Right cardiac atrium (tissue), 5 donors: ENCODE measurements at regions not wholly inside any gene's neighbourhood (a gene's known extent, or its start where the extent isn't known, plus 50 kb on each side); places are given as distances from the start of the nearest gene placed in this dataset.
A peak's percentile ranks its signal among the peaks of the same experiment; 100 is the strongest.

Source experiments
- ATAC-seq, 2 donors: fragments of 200-7000 bp; cut with Tn5 transposase; one replicate each; pipeline versions ENCODE4 v1.8.0 to v1.9.1; 2020; ENCODE audit warnings: moderate library complexity in 2 of 2, mild to moderate bottlenecking in 1 of 2
- DNase-seq, 3 donors: peaks; one replicate each; pipeline ENCODE4 v3.0.0-alpha.2; 2020
- H3K27ac ChIP-seq: one replicate; pipeline ENCODE4 v1.5.1; 2013; ENCODE audit warnings: mild to moderate bottlenecking, low read length, control low read depth, moderate library complexity
- H3K27me3 ChIP-seq: one replicate; pipeline ENCODE4 v1.6.1; 2013; ENCODE audit not compliant: control insufficient read depth, insufficient read depth
- H3K4me1 ChIP-seq: one replicate; pipeline ENCODE4 v1.6.1; 2013; ENCODE audit warnings: low read length; ENCODE audit not compliant: control insufficient read depth, insufficient read depth
- H3K4me3 ChIP-seq: one replicate; pipeline ENCODE4 v1.5.1; 2013; ENCODE audit warnings: low read length, control low read depth
- H3K9me3 ChIP-seq: one replicate; pipeline ENCODE4 v1.6.1; 2013; ENCODE audit warnings: low read length; ENCODE audit not compliant: control insufficient read depth
- WGBS: extraction: QIAGEN DNeasy Blood & Tissue Kit; methylation state at CpG from one replicate; pipeline ENCODE4 v1.1.7; 2013; 5-methylcytosine and 5-hydroxymethylcytosine counted together
- intact Hi-C, 4 donors: fragments of 100-400 bp; cut with DNase I; formaldehyde crosslinking; loops; one replicate each; pipeline versions ENCODE4 v1.11.0 to v1.14.0; 2022 to 2023
- donor health status: healthy with polysubstance abuse.
- donor health status: DM: no; HTN: yes; CAD: no.
- donor health status: DM: no; HTN: no; CAD: no.
- donor health status: DM: no; HTN: yes; CAD: no; lungs with severe emphysema.
- donor health status: DM: yes; HTN: yes; CAD: no.

GRCh38 chr7:46879783-46880182, 702.1 kb downstream of the TNS3 start:
- Histone ChIP-seq H3K27me3 (no peaks in the 10 kb centered on the region), H3K27ac (no peak overlapping the region), H3K4me3 (no peak overlapping the region), H3K9me3 (no peaks in the 10 kb centered on the region), H3K4me1 (peaks cover 1% of the 10 kb centered on the region)
- intact Hi-C loops = no loop called here
- WGBS = 53% methylated on average over 2 of the region's 2 CpGs
- ATAC-seq (no peak), DNase-seq (no peak)

GRCh38 chr7:46871516-46871915, 710.4 kb downstream of the TNS3 start:
- no peak overlapping the region for H3K4me3 ChIP-seq
- no peaks in the 10 kb centered on the region for H3K4me1 ChIP-seq
- ATAC-seq = no peak
- no peak overlapping the region for H3K27ac ChIP-seq
- no peak for DNase-seq
- intact Hi-C loops = no loop called here
- WGBS = 88% methylated on average over 4 of the region's 4 CpGs
- no peaks in the 10 kb centered on the region for H3K9me3 ChIP-seq
- H3K27me3 ChIP-seq = no peaks in the 10 kb centered on the region

GRCh38 chr7:46864716-46865115, 717.2 kb downstream of the TNS3 start:
- DNase-seq = no peak
- H3K4me1 ChIP-seq = peaks cover 3% of the 10 kb centered on the region
- intact Hi-C loops = no loop called here
- no peaks in the 10 kb centered on the region for H3K9me3 ChIP-seq
- WGBS = 66% methylated on average over 4 of the region's 4 CpGs
- H3K4me3 ChIP-seq = no peak overlapping the region
- H3K27ac ChIP-seq = no peak overlapping the region
- H3K27me3 ChIP-seq = no peaks in the 10 kb centered on the region
- no peak for ATAC-seq

GRCh38 chr7:46859963-46860475, 721.9 kb downstream of the TNS3 start:
- DNase-seq (peak in 1 of 3 donors; percentile 27), ATAC-seq (peak in 1 of 2 donors; percentile 78)
- H3K27me3 ChIP-seq = no peaks in the 10 kb centered on the region
- WGBS = 20% methylated on average over 6 of the region's 6 CpGs
- no peak overlapping the region for H3K27ac ChIP-seq
- intact Hi-C loops = no loop called here
- no peak overlapping the region for H3K4me3 ChIP-seq
- peaks cover 3% of the 10 kb centered on the region for H3K4me1 ChIP-seq
- H3K9me3 ChIP-seq = no peaks in the 10 kb centered on the region

GRCh38 chr7:46855851-46856250, 726.1 kb downstream of the TNS3 start:
- intact Hi-C loops = no loop called here
- H3K4me1 ChIP-seq = peaks cover 3% of the 10 kb centered on the region
- H3K9me3 ChIP-seq = no peaks in the 10 kb centered on the region
- 48% methylated on average over 4 of the region's 4 CpGs for WGBS
- ATAC-seq (no peak), DNase-seq (no peak)
- H3K27ac ChIP-seq = no peak overlapping the region
- H3K27me3 ChIP-seq = no peaks in the 10 kb centered on the region
- H3K4me3 ChIP-seq = no peak overlapping the region

- no peaks in the 10 kb centered on the region for H3K27me3 ChIP-seq
- ATAC-seq (no peak), DNase-seq (no peak)
- no peak overlapping the region for H3K27ac ChIP-seq
- H3K4me1 ChIP-seq = peaks cover 1% of the 10 kb centered on the region
- H3K9me3 ChIP-seq = no peaks in the 10 kb centered on the region
- 62% methylated on average over 1 of the region's 1 CpG for WGBS
- intact Hi-C loops = no loop called here
- H3K4me3 ChIP-seq = no peak overlapping the region
Observed at GRCh38 chr7:46854958-46855473, 726.9 kb downstream of the TNS3 start.

- Histone ChIP-seq H3K27ac (no peak overlapping the region), H3K27me3 (no peaks in the 10 kb centered on the region), H3K4me3 (no peak overlapping the region), H3K9me3 (no peaks in the 10 kb centered on the region), H3K4me1 (no peaks in the 10 kb centered on the region)
- 39% methylated on average over 1 of the region's 1 CpG for WGBS
- ATAC-seq (no peak), DNase-seq (no peak)
- intact Hi-C loops = no loop called here
Observed at GRCh38 chr7:46853451-46853850, 728.5 kb downstream of the TNS3 start.

GRCh38 chr7:46852795-46853194, 729.1 kb downstream of the TNS3 start:
- Histone ChIP-seq H3K4me1 (no peaks in the 10 kb centered on the region), H3K9me3 (no peaks in the 10 kb centered on the region), H3K4me3 (no peak overlapping the region), H3K27ac (no peak overlapping the region), H3K27me3 (no peaks in the 10 kb centered on the region)
- 95% methylated on average over 3 of the region's 3 CpGs for WGBS
- intact Hi-C loops = no loop called here
- ATAC-seq (no peak), DNase-seq (no peak)

GRCh38 chr7:46850563-46851330, 731.2 kb downstream of the TNS3 start:
- no peaks in the 10 kb centered on the region for H3K27me3 ChIP-seq
- no peaks in the 10 kb centered on the region for H3K9me3 ChIP-seq
- DNase-seq (no peak), ATAC-seq (no peak)
- no peak overlapping the region for H3K27ac ChIP-seq
- 96% methylated on average over 10 of the region's 10 CpGs for WGBS
- H3K4me3 ChIP-seq = no peak overlapping the region
- intact Hi-C loops = no loop called here
- H3K4me1 ChIP-seq = no peaks in the 10 kb centered on the region

GRCh38 chr7:46848944-46849343, 733.0 kb downstream of the TNS3 start:
- WGBS = 82% methylated on average over 2 of the region's 2 CpGs
- H3K27ac ChIP-seq = no peak overlapping the region
- ATAC-seq (no peak), DNase-seq (no peak)
- no peak overlapping the region for H3K4me3 ChIP-seq
- intact Hi-C loops = no loop called here
- no peaks in the 10 kb centered on the region for H3K9me3 ChIP-seq
- H3K27me3 ChIP-seq = no peaks in the 10 kb centered on the region
- no peaks in the 10 kb centered on the region for H3K4me1 ChIP-seq

- H3K4me3 ChIP-seq = no peak overlapping the region
- intact Hi-C loops = no loop called here
- 94% methylated on average over 1 of the region's 1 CpG for WGBS
Observed at GRCh38 chr7:46848311-46848710, 733.6 kb downstream of the TNS3 start.

More at GRCh38 chr7:46848311-46848710, 733.6 kb downstream of the TNS3 start:
- ATAC-seq (no peak), DNase-seq (no peak)
- H3K27ac ChIP-seq = no peak overlapping the region
- no peaks in the 10 kb centered on the region for H3K27me3 ChIP-seq
- H3K4me1 ChIP-seq = no peaks in the 10 kb centered on the region
- no peaks in the 10 kb centered on the region for H3K9me3 ChIP-seq
